ENCODE measurements at regions not wholly inside any gene's neighbourhood (a gene's known extent, or its start where the extent isn't known, plus 50 kb on each side); places are given as distances from the start of the nearest gene placed in this dataset.

- peak; percentile 11 for TF ChIP-seq CTCF (IDR thresholded peaks at IDR 0.05; ENCODE audit: insufficient read depth, low read depth, low read length)
- no peak for TF ChIP-seq EZH2 (IDR thresholded peaks at IDR 0.05; ENCODE audit: insufficient read depth, low read length)
- Histone ChIP-seq H3K79me2 (ENCODE audit: insufficient read depth, low read length) (no peaks in the 10 kb centered on the region), H3K4me1 (ENCODE audit: insufficient read depth, low read length) (peaks cover 55% of the 10 kb centered on the region), H3K36me3 (ENCODE audit: insufficient read depth, low read length) (no peaks in the 10 kb centered on the region), H4K20me1 (ENCODE audit: insufficient read depth, low read length) (no peaks in the 10 kb centered on the region), H3K9me3 (ENCODE audit: insufficient read depth, low read depth, low read length) (no peaks in the 10 kb centered on the region), H3K27me3 (ENCODE audit: insufficient read depth, low read length) (no peaks in the 10 kb centered on the region), H3K4me3 (ENCODE audit: insufficient read depth, low read depth, low read length) (no peak overlapping the region), H3K4me2 (ENCODE audit: low read length) (peak overlapping the region; percentile 55), H2AFZ (ENCODE audit: low read depth, low read length) (no peak overlapping the region), H3K27ac (ENCODE audit: low read depth, low read length) (peak overlapping the region; percentile 90), H3K9ac (ENCODE audit: low read length) (peak overlapping the region; percentile 71)
- Mint-ChIP-seq H3K4me1 (ENCODE audit: low read depth, unreplicated experiment) (peaks cover 37% of the 10 kb centered on the region), H3K9me3 (ENCODE audit: unreplicated experiment) (peaks cover 4% of the 10 kb centered on the region), H3K4me3 (ENCODE audit: unreplicated experiment) (peak overlapping the region; percentile 1), H3K27me3 (ENCODE audit: low read depth, unreplicated experiment) (no peaks in the 10 kb centered on the region), H3K36me3 (ENCODE audit: low read depth, unreplicated experiment) (no peaks in the 10 kb centered on the region), H3K27ac (ENCODE audit: unreplicated experiment) (peak overlapping the region; percentile 79)
- FAIRE-seq (peak; percentile 98), DNase-seq (ENCODE audit: low read depth) (peak; percentile 99)
These were observed 258.4 kb upstream of the HMGA2 start for GRCh38 chr12:65565601-65566560.

GRCh38 chr12:65566751-65567150 is 257.5 kb upstream of the HMGA2 start:
- H3K79me2 ChIP-seq (ENCODE audit: insufficient read depth, low read length): no peaks in the 10 kb centered on the region

More at GRCh38 chr12:65566751-65567150, 257.5 kb upstream of the HMGA2 start:
- H3K4me3 ChIP-seq (ENCODE audit: insufficient read depth, low read depth, low read length): no peak overlapping the region
- H3K36me3 Mint-ChIP-seq (ENCODE audit: low read depth, unreplicated experiment): no peaks in the 10 kb centered on the region
- peaks cover 4% of the 10 kb centered on the region for H3K9me3 Mint-ChIP-seq (ENCODE audit: unreplicated experiment)
- no peak overlapping the region for H3K4me3 Mint-ChIP-seq (ENCODE audit: unreplicated experiment)
- peak overlapping the region; percentile 71 for H3K9ac ChIP-seq (ENCODE audit: low read length)
- peaks cover 52% of the 10 kb centered on the region for H3K4me1 ChIP-seq (ENCODE audit: insufficient read depth, low read length)
- FAIRE-seq (no peak), DNase-seq (ENCODE audit: low read depth) (peak; percentile 54)
- H3K27me3 ChIP-seq (ENCODE audit: insufficient read depth, low read length): no peaks in the 10 kb centered on the region
- peak overlapping the region; percentile 90 for H3K27ac ChIP-seq (ENCODE audit: low read depth, low read length)
- no peak for TF ChIP-seq EZH2 (IDR thresholded peaks at IDR 0.05; ENCODE audit: insufficient read depth, low read length)
- TF ChIP-seq CTCF (IDR thresholded peaks at IDR 0.05; ENCODE audit: insufficient read depth, low read depth, low read length): no peak
- H3K27ac Mint-ChIP-seq (ENCODE audit: unreplicated experiment): peak overlapping the region; percentile 59
- H3K36me3 ChIP-seq (ENCODE audit: insufficient read depth, low read length): no peaks in the 10 kb centered on the region
- H3K4me1 Mint-ChIP-seq (ENCODE audit: low read depth, unreplicated experiment): peaks cover 37% of the 10 kb centered on the region
- H3K9me3 ChIP-seq (ENCODE audit: insufficient read depth, low read depth, low read length): no peaks in the 10 kb centered on the region
- no peaks in the 10 kb centered on the region for H3K27me3 Mint-ChIP-seq (ENCODE audit: low read depth, unreplicated experiment)
- no peaks in the 10 kb centered on the region for H4K20me1 ChIP-seq (ENCODE audit: insufficient read depth, low read length)
- H3K4me2 ChIP-seq (ENCODE audit: low read length): peak overlapping the region; percentile 55
- no peak overlapping the region for H2AFZ ChIP-seq (ENCODE audit: low read depth, low read length)

All from astrocyte (in vitro differentiated cells and primary cell).